NOMO-1 (cell line): ENCODE measurements at regions not wholly inside any gene's neighbourhood (a gene's known extent, or its start where the extent isn't known, plus 50 kb on each side); places are given as distances from the start of the nearest gene placed in this dataset.
A peak's percentile ranks its signal among the peaks of the same experiment; 100 is the strongest.

Experiments
- DNase-seq, 2 experiments: peaks; one replicate each; lab custom pipeline; 2025; ENCODE audit not compliant: unreplicated experiment in 2 of 2; lab: John Stamatoyannopoulos, UW

GRCh38 chr16:52805559-52806168, 247.0 kb downstream of the CHD9NB start:
- no peak for DNase-seq

DNA sequence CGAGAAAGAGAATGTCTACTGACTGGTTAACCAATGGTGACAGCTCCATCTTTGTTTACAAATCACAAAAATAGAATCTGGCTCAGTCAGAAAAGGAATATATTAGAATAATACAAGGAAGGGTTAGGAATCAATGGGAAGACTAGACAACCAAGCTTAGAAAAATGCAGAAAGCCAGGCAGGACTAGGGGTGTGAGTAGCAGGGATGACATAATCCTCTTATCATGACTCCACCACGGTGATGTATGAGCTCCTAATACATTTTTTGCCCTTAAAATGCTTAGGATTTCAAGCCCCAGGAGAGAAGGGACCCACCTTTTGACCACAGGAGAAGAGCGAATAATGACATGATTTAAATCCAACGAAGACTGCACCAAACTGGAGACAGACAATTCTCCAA, 252.3 kb downstream of the CHD9NB start:
- DNase-seq, result no peak

GRCh38 chr16:52799149-52799548, 252.2 kb upstream of the TOX3 start:
- DNase-seq, result no peak

GRCh38 chr16:52787709-52788108, 240.8 kb upstream of the TOX3 start:
- no peak for DNase-seq

DNA sequence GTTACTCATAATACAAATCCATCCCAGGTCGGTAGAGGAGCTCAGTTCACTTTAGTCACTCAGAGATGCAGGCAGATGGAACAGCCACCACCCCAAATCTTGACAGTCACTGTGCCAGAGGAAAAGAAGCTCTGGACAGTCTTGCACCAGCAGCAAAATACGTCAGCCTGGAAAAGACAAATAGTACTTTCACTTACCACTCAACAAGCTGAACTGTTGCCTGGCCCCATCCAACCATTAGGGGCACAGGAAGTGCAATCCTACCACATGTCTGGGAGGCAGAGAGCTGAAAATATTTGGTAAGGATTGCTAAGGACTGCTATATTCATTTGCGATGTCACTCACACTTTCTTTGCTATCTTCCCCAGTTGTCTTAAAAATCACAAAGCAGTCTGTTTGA, 239.1 kb upstream of the TOX3 start:
- DNase-seq, result no peak

DNA sequence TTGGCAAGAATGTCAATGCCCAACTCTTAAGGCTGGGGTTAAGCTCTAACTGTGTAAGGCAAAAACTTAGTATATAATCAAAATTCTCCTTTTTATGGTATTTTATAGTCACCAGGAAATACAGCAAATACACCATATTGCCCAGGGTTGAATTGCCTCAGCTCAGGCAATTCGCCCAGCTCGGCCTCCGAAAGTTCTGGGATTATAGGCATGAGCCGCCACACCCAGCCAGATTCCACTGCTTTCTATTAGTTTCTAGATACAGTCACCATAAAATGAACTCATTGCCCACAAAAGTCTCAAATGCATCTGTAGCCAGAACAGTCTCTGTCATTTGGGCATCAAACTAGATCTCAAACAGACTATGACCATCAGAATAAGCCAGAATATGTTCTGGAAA, 238.7 kb upstream of the TOX3 start:
- no peak for DNase-seq

GRCh38 chr16:52783616-52784015, 236.7 kb upstream of the TOX3 start:
- no peak for DNase-seq

GRCh38 chr16:52781005-52781630, 234.2 kb upstream of the TOX3 start:
- no peak for DNase-seq

DNA sequence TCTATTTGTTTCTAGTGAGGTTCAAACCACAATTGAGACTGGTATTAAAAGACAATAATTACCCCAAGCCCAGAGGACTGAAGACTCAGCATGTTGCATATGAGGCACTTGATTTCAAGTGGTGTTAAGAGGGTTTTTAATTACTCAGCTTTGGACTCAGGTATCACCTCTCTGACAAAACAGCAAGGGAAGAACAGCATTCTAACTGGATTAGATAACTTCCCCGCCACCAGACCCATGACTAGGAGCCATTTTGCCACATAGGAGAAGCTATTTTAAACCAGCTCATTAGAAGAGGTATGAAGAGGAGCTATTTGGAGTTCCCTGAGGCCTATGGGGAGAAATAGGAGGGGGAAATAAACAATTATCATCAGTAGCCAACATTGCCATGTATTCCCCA, 226.1 kb upstream of the TOX3 start:
- no peak for DNase-seq

DNA sequence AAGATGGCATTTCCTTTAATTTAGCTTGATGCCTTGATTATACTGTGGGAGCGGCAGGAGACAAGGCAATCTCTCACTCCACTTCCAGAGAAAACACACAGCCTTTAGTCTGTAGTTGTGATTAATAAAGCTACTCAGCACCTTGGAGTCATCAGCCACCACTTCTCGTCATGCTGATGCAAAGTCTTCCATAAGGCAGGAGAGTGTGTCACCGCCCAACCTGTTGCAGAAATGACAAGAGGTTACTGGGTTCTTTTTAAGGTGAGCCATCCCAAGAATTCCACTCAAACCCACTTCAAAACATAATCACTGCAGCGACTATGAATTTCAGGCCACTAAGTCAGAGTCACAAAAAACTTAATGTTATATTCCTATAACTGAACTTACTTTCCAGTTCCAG, 223.9 kb upstream of the TOX3 start:
- DNase-seq, result no peak

DNA sequence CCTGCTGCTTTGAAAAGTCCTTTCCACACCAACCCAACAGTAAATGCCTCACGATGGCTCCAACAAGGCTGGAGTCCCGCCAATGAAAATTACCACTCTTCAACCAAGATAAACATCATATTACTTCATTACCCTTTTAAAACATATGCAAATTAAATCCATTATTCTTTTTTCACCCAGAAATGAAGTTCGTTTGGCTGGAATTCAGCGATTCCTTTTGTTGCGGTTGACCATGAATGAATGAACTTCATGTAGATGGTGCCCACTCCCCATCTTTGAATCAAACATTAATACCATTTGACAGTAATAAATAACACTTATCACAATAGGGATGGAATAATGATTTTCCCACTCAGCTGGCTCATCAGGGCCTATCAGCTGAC, 211.5 kb upstream of the TOX3 start:
- DNase-seq, result no peak

DNA sequence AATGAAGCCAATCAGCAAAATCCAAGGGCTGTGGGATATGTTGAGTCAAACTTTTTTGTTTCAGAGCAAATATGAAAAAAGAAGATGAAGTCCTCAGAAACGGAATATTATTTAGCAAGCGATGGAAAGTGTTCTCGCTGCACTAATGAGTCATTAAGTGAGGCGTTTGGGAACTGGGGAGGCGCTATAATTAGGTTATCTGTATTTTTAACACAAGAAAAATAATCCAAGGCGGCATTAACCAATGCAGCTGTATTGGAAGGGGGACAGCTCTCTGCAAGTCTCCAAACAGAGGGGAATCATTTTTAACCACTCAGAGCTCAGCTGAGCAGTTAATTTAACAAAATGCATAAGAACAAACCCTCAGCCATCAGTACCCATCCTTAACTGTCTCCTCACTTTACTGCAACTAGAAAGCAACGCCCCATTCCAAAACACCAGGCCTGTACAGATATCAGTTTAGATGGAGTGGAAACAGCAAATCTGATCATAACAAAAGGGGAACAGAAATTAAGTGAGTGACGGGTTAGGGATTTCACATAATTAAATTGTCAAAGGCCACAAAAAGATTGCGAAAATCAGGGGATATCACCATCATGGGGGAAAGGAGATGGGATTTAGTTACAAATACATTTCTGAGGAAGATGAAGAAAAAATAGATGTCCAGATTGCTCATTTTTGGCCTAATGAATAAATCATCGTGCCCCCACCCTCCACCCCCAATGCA, 211.0 kb upstream of the TOX3 start:
- DNase-seq, result peak; percentile 8 to 61

DNA sequence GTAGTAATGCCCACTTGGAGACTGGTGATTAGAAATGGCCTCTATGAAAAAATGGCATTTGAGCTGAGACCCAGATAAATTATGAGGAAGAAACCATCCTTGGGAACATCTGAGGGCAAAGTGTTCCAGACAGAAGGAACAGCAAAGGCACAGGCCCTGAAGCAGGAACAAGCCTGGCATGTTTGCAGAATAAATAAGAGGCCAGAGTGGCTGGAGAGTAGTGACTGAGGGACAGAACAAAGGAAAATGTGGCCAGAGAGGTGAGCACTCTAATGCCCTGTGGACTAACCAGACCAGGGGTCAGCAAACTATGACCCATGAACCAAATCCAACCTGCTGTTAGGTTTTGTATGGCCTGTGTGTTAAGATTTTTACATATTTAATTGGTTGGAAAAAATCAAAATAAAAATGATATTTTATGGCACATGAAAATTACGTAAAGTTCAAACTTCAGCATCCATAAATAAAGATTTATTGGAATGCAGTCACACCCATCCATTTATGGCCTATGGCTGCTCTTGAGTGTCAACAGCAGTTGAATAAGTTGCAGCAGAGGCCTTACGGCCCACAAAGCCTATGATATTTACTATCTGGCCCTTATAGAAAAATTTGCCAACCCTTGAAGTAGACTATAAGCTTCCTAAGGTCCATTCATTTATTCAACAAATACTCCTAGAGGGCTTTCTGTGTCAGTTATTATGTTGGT, 210.0 kb upstream of the TOX3 start:
- DNase-seq, result no peak

GRCh38 chr16:52755396-52755795, 208.5 kb upstream of the TOX3 start:
- DNase-seq, result peak; percentile 29 to 32

DNA sequence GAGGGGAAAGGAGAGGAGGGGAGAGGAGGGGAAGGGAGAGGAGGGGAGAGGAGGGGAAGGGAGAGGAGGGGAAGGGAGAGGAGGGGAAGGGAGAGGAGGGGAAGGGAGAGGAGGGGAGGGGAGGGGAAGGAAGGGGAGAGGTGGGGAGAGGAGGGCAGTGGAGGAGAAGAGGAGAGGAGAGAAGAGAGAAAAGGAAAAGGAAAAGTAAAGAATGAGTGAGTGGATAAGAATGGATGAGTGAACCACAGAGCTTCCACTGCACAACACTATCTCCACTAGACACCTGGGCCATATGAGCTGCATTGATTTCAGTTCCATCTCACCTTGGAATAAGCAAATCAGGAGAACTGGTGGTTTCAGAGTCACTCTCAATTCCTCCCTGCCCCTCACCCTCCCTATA, 204.1 kb upstream of the TOX3 start:
- DNase-seq, result no peak

GRCh38 chr16:52748741-52749140, 201.8 kb upstream of the TOX3 start:
- DNase-seq, result no peak

- DNase-seq, result no peak
Observed at GRCh38 chr16:52747088-52747595, 200.2 kb upstream of the TOX3 start.

DNA sequence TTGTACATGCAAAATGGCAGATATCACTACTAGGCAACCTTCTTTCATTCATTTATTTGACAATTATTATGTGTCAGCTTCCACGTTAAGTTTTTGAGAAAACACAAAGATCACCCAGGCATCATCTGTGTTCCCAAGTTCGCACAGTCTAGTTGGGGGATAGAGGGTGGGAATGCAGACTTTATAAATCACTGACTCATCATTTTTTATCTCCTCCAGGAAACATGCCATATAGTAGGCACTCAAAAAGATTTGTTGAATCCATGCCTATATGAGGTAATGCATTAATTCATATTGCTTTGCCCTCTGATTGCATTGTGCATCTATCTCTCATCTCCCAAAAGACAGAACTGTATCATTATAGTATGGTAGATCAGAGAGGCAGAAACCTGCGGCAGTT, 196.8 kb upstream of the TOX3 start:
- no peak for DNase-seq

DNA sequence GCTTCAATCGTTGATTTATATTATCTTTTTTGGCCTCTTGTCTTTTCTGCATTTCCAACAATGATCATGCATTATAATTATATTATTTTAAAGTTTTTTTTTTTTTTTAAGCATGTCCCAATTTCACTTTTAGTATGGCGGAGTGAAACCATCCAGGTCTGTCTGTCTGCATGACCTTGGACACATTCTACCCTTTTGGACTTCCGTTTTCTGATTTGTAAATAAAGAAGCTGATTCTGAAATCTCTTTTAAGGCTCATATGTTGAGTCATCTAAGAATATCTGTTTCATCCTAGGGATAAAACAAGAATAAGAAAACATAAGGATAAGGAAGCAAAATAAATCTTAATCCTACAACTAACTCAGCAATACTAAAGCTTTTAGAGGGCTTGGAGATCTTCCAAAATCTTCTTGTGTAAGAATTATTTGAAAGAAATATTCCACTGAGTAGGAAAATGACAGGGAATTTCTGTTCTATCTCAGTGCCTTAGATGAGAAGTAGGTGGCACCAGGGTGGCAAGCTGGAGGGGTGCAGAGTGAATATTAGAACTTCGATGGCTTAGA, 195.7 kb upstream of the TOX3 start:
- DNase-seq, result no peak

DNA sequence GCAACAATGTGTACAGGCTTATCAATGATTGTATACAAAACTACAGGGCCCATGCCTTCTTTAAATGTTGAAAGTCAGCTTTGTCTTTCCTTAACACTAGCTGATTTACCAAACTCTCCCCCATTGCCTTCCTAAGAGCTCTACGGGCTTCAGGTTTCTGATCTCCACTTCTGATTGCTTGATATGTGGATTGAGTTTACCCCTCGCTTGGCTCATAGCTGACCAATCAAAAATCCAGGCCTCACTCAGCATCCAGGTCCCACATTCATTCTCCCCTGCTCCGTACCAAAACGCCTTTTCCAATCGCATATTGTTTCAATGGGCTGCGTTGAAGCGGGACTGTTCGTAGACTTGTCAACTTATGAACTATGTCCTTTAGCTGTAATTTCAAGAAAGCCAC, 195.1 kb upstream of the TOX3 start:
- DNase-seq, result no peak

GRCh38 chr16:52741351-52741750, 194.4 kb upstream of the TOX3 start:
- DNase-seq, result no peak
